H1 (cell line): ENCODE measurements at regions not wholly inside any gene's neighbourhood (a gene's known extent, or its start where the extent isn't known, plus 50 kb on each side); places are given as distances from the start of the nearest gene placed in this dataset.

ENCODE experiments used
- CTCF ChIA-PET: fragments of 300-600 bp; sonication (Branson Sonifier 250); formaldehyde crosslinking; loops from one replicate; lab custom pipeline; 2021; ENCODE audit not compliant: partially characterized antibody; lab: Charles Lee
- POLR2A ChIA-PET: fragments of 300-600 bp; sonication (Branson Sonifier 250); formaldehyde crosslinking; loops from one replicate; lab custom pipeline; 2021; ENCODE audit warnings: inconsistent platforms; ENCODE audit not compliant: partially characterized antibody; lab: Charles Lee
- DNase-seq, 2 experiments: peaks; one replicate each; pipeline versions ENCODE4 v3.0.0 to v3.0.0-alpha.2; 2010 to 2022; ENCODE audit warnings: low spot score in 2 of 2, low read depth in 1 of 2, mixed read lengths in 1 of 2
- FAIRE-seq: peaks from 2 replicates; lab custom pipeline; 2011; peaks lifted over from hg19 to GRCh38; lab: Jason Lieb, UNC
- H2AFZ ChIP-seq: 2 replicates; pipeline ENCODE4 v1.8.1; 2012; ENCODE audit warnings: low read length, inconsistent platforms
- H2AK5ac ChIP-seq: 2 replicates; pipeline ENCODE4 v1.6.1; 2013; ENCODE audit warnings: low read depth, low read length
- H2BK120ac ChIP-seq: replicated peaks from 2 replicates; pipeline ENCODE3; 2013; ENCODE audit warnings: low read depth, low read length, inconsistent platforms
- H2BK12ac ChIP-seq: 2 replicates; pipeline ENCODE4 v1.6.1; 2013; ENCODE audit warnings: low read depth, low read length
- H2BK15ac ChIP-seq: 2 replicates; pipeline ENCODE4 v1.6.1; 2013; ENCODE audit warnings: low read length
- H2BK20ac ChIP-seq: 2 replicates; pipeline ENCODE4 v1.6.1; 2013; ENCODE audit warnings: low read length
- H2BK5ac ChIP-seq: 2 replicates; pipeline ENCODE4 v1.6.1; 2013; ENCODE audit warnings: low read depth, low read length
- H3K14ac ChIP-seq: 2 replicates; pipeline ENCODE4 v1.6.1; 2013; ENCODE audit warnings: inconsistent platforms; ENCODE audit not compliant: insufficient read length
- H3K18ac ChIP-seq: 2 replicates; pipeline ENCODE4 v1.6.1; 2013; ENCODE audit warnings: low read length; ENCODE audit errors: extremely low read depth
- H3K23ac ChIP-seq: 2 replicates; pipeline ENCODE4 v1.6.1; 2013; ENCODE audit warnings: inconsistent platforms; ENCODE audit not compliant: insufficient read length
- H3K23me2 ChIP-seq: 2 replicates; pipeline ENCODE4 v1.6.1; 2013; ENCODE audit warnings: low read depth, low read length
- H3K27ac ChIP-seq: 2 replicates; pipeline ENCODE4 v1.6.1; 2011; ENCODE audit warnings: low read depth, low read length, inconsistent platforms
- H3K27me3 ChIP-seq, 4 experiments: replicated peaks in 1 of 4; 1 replicate in 1 of 4; 2 replicates in 3 of 4; pipeline versions ENCODE4 v1.6.1 to v1.8.1; 2011 to 2013; ENCODE audit warnings: low read length in 3 of 4, mild to moderate bottlenecking in 3 of 4, inconsistent platforms in 2 of 4, mixed read lengths in 2 of 4, moderate library complexity in 1 of 4; ENCODE audit not compliant: control insufficient read depth in 3 of 4, insufficient read depth in 3 of 4; ENCODE audit errors: extremely low read depth in 1 of 4
- H3K36me3 ChIP-seq, 4 experiments: 2 replicates each; pipeline versions ENCODE4 v1.6.1 to v1.8.1; 2011 to 2013; ENCODE audit warnings: mild to moderate bottlenecking in 4 of 4, low read length in 3 of 4, moderate library complexity in 2 of 4, control low read depth in 1 of 4, inconsistent platforms in 1 of 4; ENCODE audit not compliant: insufficient read depth in 4 of 4, control insufficient read depth in 2 of 4
- H3K4ac ChIP-seq: replicated peaks from 2 replicates; pipeline ENCODE3; 2013; ENCODE audit warnings: low read length, low read depth, mixed read lengths, inconsistent platforms; ENCODE audit not compliant: insufficient read length
- H3K4me1 ChIP-seq, 4 experiments: replicated peaks in 1 of 4; 1 replicate in 1 of 4; 2 replicates in 3 of 4; pipeline versions ENCODE4 v1.6.1 to v1.8.1; 2011 to 2013; ENCODE audit warnings: low read length in 3 of 4, inconsistent platforms in 2 of 4, mixed read lengths in 1 of 4; ENCODE audit not compliant: insufficient read depth in 4 of 4, control insufficient read depth in 3 of 4
- H3K4me2 ChIP-seq, 2 experiments: 2 replicates each; pipeline versions ENCODE4 v1.6.1 to v1.8.1; 2011 to 2013; ENCODE audit warnings: low read depth in 2 of 2, low read length in 2 of 2, control low read depth in 1 of 2, inconsistent platforms in 1 of 2, mild to moderate bottlenecking in 1 of 2; ENCODE audit not compliant: insufficient read depth in 1 of 2
- H3K4me3 ChIP-seq, 4 experiments: fragments of 200-600, 300-600 bp in 1 of 4; sonication (generic), shearing (Covaris generic), sonication (Bioruptor Twin) in 1 of 4; 2 replicates each; pipeline versions ENCODE4 v1.5.1 to v1.8.1; 2011 to 2016; ENCODE audit warnings: low read length in 4 of 4, low read depth in 3 of 4, control low read depth in 2 of 4, inconsistent platforms in 2 of 4, mild to moderate bottlenecking in 2 of 4, mixed read lengths in 1 of 4, moderate library complexity in 1 of 4; ENCODE audit not compliant: insufficient read depth in 2 of 4; ENCODE audit errors: extremely low read depth in 1 of 4
- H3K56ac ChIP-seq: replicated peaks from 2 replicates; pipeline ENCODE3; 2013; ENCODE audit warnings: low read depth, mild to moderate bottlenecking, mixed read lengths, low read length, inconsistent platforms; ENCODE audit not compliant: insufficient read length
- H3K79me1 ChIP-seq: 2 replicates; pipeline ENCODE4 v1.6.1; 2013; ENCODE audit warnings: low read depth, low read length, control low read depth
- H3K79me2 ChIP-seq, 2 experiments: 2 replicates each; pipeline versions ENCODE4 v1.6.1 to v1.8.1; 2012 to 2013; ENCODE audit warnings: low read length in 2 of 2, mild to moderate bottlenecking in 2 of 2, inconsistent platforms in 1 of 2; ENCODE audit not compliant: insufficient read depth in 2 of 2, control insufficient read depth in 1 of 2
- H3K9ac ChIP-seq, 4 experiments: replicated peaks in 1 of 4; 1 replicate in 1 of 4; 2 replicates in 3 of 4; pipeline versions ENCODE4 v1.6.1 to v1.8.1; 2011 to 2013; ENCODE audit warnings: low read depth in 3 of 4, low read length in 3 of 4, control low read depth in 2 of 4, mild to moderate bottlenecking in 2 of 4, moderate library complexity in 2 of 4, inconsistent platforms in 1 of 4; ENCODE audit errors: extremely low read depth in 1 of 4
- H3K9me3 ChIP-seq, 2 experiments: 2 replicates each; pipeline versions ENCODE4 v1.6.1 to v1.8.1; 2012 to 2013; ENCODE audit warnings: mild to moderate bottlenecking in 2 of 2, moderate library complexity in 2 of 2, control low read depth in 1 of 2, inconsistent platforms in 1 of 2, low read depth in 1 of 2, low read length in 1 of 2, mixed read lengths in 1 of 2; ENCODE audit not compliant: insufficient read depth in 2 of 2
- H4K20me1 ChIP-seq, 2 experiments: replicated peaks in 1 of 2; 2 replicates each; pipeline versions ENCODE3 to v1.8.1; 2011 to 2013; ENCODE audit warnings: inconsistent platforms in 2 of 2, low read length in 2 of 2, mild to moderate bottlenecking in 1 of 2; ENCODE audit not compliant: insufficient read depth in 2 of 2, control insufficient read depth in 1 of 2
- H4K5ac ChIP-seq: 2 replicates; pipeline ENCODE4 v1.6.1; 2013; ENCODE audit warnings: low read length, low read depth, mixed read lengths, inconsistent platforms; ENCODE audit not compliant: insufficient read length
- H4K8ac ChIP-seq: 2 replicates; pipeline ENCODE4 v1.8.0; 2013; ENCODE audit warnings: mild to moderate bottlenecking, moderate library complexity, low read length, inconsistent platforms; ENCODE audit not compliant: insufficient read depth; ENCODE audit errors: extremely low read depth
- H4K91ac ChIP-seq: replicated peaks from 2 replicates; pipeline ENCODE3; 2013; ENCODE audit warnings: low read length, mixed read lengths, inconsistent platforms; ENCODE audit not compliant: insufficient read length
- NRF1 ChIP-seq: IDR thresholded peaks from 2 replicates; pipeline ENCODE4 v1.6.1; 2011; ENCODE audit warnings: mild to moderate bottlenecking, low read depth, low read length, improper control_type of control experiment
- WGBS, 2 experiments: shearing (Covaris generic) in 1 of 2; methylation state at CpG; one replicate each; pipeline versions ENCODE4 v1.1.6 to v1.1.7; 2013 to 2015; ENCODE audit warnings: low lambda C conversion rate in 2 of 2, mixed read lengths in 2 of 2, inconsistent platforms in 1 of 2, low coverage in 1 of 2, missing lambda C conversion rate in 1 of 2; ENCODE audit not compliant: insufficient replicate concordance in 2 of 2, insufficient coverage in 1 of 2, insufficient read length in 1 of 2; ENCODE audit errors: extremely low coverage in 1 of 2, missing lambda C conversion rate in 1 of 2; 5-methylcytosine and 5-hydroxymethylcytosine counted together

- CTCF ChIA-PET, result no interaction called here
- no peak for TF ChIP-seq NRF1
These were observed 614.5 kb upstream of the LCORL start for GRCh38 chr4:18636001-18636585.

More at GRCh38 chr4:18636001-18636585, 614.5 kb upstream of the LCORL start:
- no peak overlapping the region for H2BK12ac ChIP-seq
- no peak overlapping the region for H2BK20ac ChIP-seq
- no peak overlapping the region for H3K4me2 ChIP-seq
- no peak overlapping the region for H3K4ac ChIP-seq
- no peak overlapping the region for H3K18ac ChIP-seq
- no peak overlapping the region for H3K9ac ChIP-seq
- no peaks in the 10 kb centered on the region for H3K79me2 ChIP-seq
- no peak overlapping the region for H4K8ac ChIP-seq
- no peak for DNase-seq
- H4K20me1 ChIP-seq, result no peaks in the 10 kb centered on the region
- H3K56ac ChIP-seq, result no peak overlapping the region
- POLR2A ChIA-PET, result no interaction called here
- H2BK120ac ChIP-seq, result no peak overlapping the region
- H3K23me2 ChIP-seq, result peaks cover 2% of the 10 kb centered on the region; the same call in 1 of the 2 replicates
- 91% methylated on average over 10 of the region's 10 CpGs; no CpG with 5 or more reads in 1 of the 2 experiments for WGBS, 2 experiments
- H3K27me3 ChIP-seq, result no peaks in the 10 kb centered on the region
- H3K14ac ChIP-seq, result no peak overlapping the region
- no peaks in the 10 kb centered on the region; a peak in 1 of 7 replicates for H3K4me1 ChIP-seq
- H2AK5ac ChIP-seq, result no peak overlapping the region
- no peak overlapping the region for H2AFZ ChIP-seq
- no peaks in the 10 kb centered on the region for H3K36me3 ChIP-seq
- H3K23ac ChIP-seq, result no peak overlapping the region
- no peak overlapping the region for H3K4me3 ChIP-seq
- no peak overlapping the region for H4K5ac ChIP-seq
- peaks cover 6 to 12% of the 10 kb centered on the region in 2 experiments; a peak in 3 of 4 replicates for H3K9me3 ChIP-seq
- H2BK5ac ChIP-seq, result no peak overlapping the region
- no peaks in the 10 kb centered on the region for H3K79me1 ChIP-seq
- no peak overlapping the region for H3K27ac ChIP-seq
- H2BK15ac ChIP-seq, result no peak overlapping the region
- no peak overlapping the region for H4K91ac ChIP-seq
- no peak for FAIRE-seq
